Neural cell (in vitro differentiated cells): ENCODE measurements at regions not wholly inside any gene's neighbourhood (a gene's known extent, or its start where the extent isn't known, plus 50 kb on each side); places are given as distances from the start of the nearest gene placed in this dataset.
"Not testable (repeated sequence)": the region's sequence is repeated elsewhere in the genome, so short reads cannot be mapped to it uniquely, and the experiment has no call there.

Source experiments
- EP300 ChIP-seq: fragments of 450-650 bp; conservative IDR thresholded peaks from 2 replicates; pipeline ENCODE4 v1.6.1; 2014; ENCODE audit warnings: antibody characterized with exemption, mild to moderate bottlenecking, moderate library complexity; ENCODE audit not compliant: poor library complexity, severe bottlenecking
- EZH2 ChIP-seq: fragments of 200-600, 300-800 bp; shearing (Covaris generic), sonication (generic); IDR thresholded peaks from 2 replicates; pipeline ENCODE4 v1.6.1; 2014; ENCODE audit warnings: antibody characterized with exemption, low read length, borderline replicate concordance, mild to moderate bottlenecking; ENCODE audit not compliant: insufficient read depth, poor library complexity, severe bottlenecking
- MXI1 ChIP-seq: fragments of 450-650 bp; conservative IDR thresholded peaks from 2 replicates; pipeline ENCODE4 v1.6.1; 2014; ENCODE audit warnings: antibody characterized with exemption, mild to moderate bottlenecking; ENCODE audit not compliant: poor library complexity, severe bottlenecking
- TF ChIP-seq, protein P1 (sequence below): fragments of 450-650 bp; IDR thresholded peaks from 2 replicates; pipeline ENCODE4 v1.5.1; 2014; ENCODE audit warnings: antibody characterized with exemption, mild to moderate bottlenecking, moderate library complexity; ENCODE audit not compliant: poor library complexity, severe bottlenecking

DNA sequence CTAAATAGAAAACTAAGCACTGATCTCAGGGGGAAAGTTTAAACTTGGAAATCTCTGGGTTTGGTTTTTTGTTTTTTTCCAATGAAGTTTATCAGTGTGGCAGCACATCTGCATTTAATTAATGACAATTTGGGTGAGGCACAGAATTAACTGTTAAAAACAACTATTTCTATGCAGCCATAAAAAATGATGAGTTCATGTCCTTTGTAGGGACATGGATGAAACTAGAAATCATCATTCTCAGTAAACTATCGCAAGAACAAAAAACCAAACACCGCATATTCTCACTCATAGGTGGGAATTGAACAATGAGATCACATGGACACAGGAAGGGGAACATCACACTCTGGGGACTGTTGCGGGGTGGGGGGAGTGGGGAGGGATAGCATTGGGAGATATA is 98.0 kb downstream of the DAD1 start:
- TF ChIP-seq, protein P1, sequence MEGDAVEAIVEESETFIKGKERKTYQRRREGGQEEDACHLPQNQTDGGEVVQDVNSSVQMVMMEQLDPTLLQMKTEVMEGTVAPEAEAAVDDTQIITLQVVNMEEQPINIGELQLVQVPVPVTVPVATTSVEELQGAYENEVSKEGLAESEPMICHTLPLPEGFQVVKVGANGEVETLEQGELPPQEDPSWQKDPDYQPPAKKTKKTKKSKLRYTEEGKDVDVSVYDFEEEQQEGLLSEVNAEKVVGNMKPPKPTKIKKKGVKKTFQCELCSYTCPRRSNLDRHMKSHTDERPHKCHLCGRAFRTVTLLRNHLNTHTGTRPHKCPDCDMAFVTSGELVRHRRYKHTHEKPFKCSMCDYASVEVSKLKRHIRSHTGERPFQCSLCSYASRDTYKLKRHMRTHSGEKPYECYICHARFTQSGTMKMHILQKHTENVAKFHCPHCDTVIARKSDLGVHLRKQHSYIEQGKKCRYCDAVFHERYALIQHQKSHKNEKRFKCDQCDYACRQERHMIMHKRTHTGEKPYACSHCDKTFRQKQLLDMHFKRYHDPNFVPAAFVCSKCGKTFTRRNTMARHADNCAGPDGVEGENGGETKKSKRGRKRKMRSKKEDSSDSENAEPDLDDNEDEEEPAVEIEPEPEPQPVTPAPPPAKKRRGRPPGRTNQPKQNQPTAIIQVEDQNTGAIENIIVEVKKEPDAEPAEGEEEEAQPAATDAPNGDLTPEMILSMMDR, result not testable (repeated sequence)
- not testable (repeated sequence) for TF ChIP-seq MXI1, EP300, EZH2
